ENCODE measurements at regions not wholly inside any gene's neighbourhood (a gene's known extent, or its start where the extent isn't known, plus 50 kb on each side); places are given as distances from the start of the nearest gene placed in this dataset.

DNA sequence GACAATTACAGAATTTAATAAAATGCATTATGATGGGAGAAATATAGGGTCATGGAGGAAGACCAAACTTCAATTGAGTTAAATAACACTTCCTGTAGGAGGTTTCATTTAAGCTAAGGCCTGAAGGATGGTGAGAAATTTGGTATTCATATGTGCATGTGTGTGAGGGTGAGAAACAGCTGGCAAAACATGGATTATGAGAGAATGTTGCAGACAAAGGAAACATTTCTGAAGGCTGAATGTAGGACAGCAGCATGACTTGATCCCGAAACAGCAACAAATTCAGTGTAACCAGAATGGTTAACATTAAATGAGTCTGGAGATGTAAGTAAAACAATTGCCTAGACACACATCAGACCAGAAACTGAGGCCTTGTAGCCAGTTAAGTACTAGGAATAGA, 630.8 kb downstream of the NR4A2 start:
- Histone ChIP-seq H4K20me1 (replicated peaks; ENCODE audit: control insufficient read depth, extremely low read depth, insufficient read depth, low read length) (no peaks in the 10 kb centered on the region), H3K79me2 (ENCODE audit: control insufficient read depth, insufficient read depth, low read length) (no peaks in the 10 kb centered on the region), H3K4me3 (replicated peaks in 1 of 3; ENCODE audit: insufficient read depth in 1 of 3, low read depth in 1 of 3, low read length in 3 of 3) (no peak overlapping the region), H3K9ac (replicated peaks; ENCODE audit: extremely low read depth, insufficient read depth, low read length) (no peak overlapping the region), H3K27ac (ENCODE audit: insufficient read depth, low read depth, low read length) (no peak overlapping the region), H3K9me3 (replicated peaks; ENCODE audit: control insufficient read depth, insufficient read depth, low read length) (no peaks in the 10 kb centered on the region), H3K4me2 (ENCODE audit: insufficient read depth, low read length) (no peak overlapping the region), H3K36me3 (ENCODE audit: control insufficient read depth in 2 of 2, extremely low read depth in 1 of 2, insufficient read depth in 2 of 2, low read length in 2 of 2) (no peaks in the 10 kb centered on the region), H3K4me1 (ENCODE audit: control insufficient read depth, extremely low read depth, insufficient read depth, low read length) (peaks cover 3% of the 10 kb centered on the region), H3K9me1 (replicated peaks; ENCODE audit: control insufficient read depth, extremely low read depth, insufficient read depth, low read length) (no peaks in the 10 kb centered on the region), H2AFZ (ENCODE audit: low read depth, low read length) (no peak overlapping the region), H3K27me3 (ENCODE audit: control insufficient read depth in 2 of 2, insufficient read depth in 2 of 2, low read length in 2 of 2) (no peaks in the 10 kb centered on the region)
- intact Hi-C loops (cut with micrococcal nuclease) (no loop called here), dilution Hi-C loops (cut with MboI; ENCODE audit: extremely low pct_ligation_motif_present, low sequenced_read_pairs) (no loop called here)
- FAIRE-seq: no peak
- no TSS peak for BruUV-seq (replicated peaks)
- CTCF ChIA-PET: no interaction called here
- POLR2A ChIA-PET: no interaction called here
- DNase-seq (ENCODE audit: low read depth, low spot score): no peak
- TF ChIP-seq POLR2AphosphoS5 (IDR thresholded peaks at IDR 0.05; ENCODE audit: insufficient read depth, low read depth, low read length) (no peak), POLR2A (IDR thresholded peaks at IDR 0.05; ENCODE audit: low read depth, low read length) (no peak), FOS (IDR thresholded peaks at IDR 0.05; ENCODE audit: borderline replicate concordance, insufficient read depth, low read length) (no peak), EZH2 (IDR thresholded peaks at IDR 0.05; ENCODE audit: borderline replicate concordance, low read depth, low read length, severe bottlenecking) (no peak), MYC (IDR thresholded peaks at IDR 0.05; ENCODE audit: low read depth, low read length) (no peak), JUN (IDR thresholded peaks at IDR 0.05; ENCODE audit: borderline replicate concordance, insufficient read depth, insufficient read length, low read depth) (no peak), GATA2 (IDR thresholded peaks at IDR 0.05; ENCODE audit: insufficient read depth, insufficient read length, low read depth, low read length) (no peak)
- TF ChIP-seq, protein P1, sequence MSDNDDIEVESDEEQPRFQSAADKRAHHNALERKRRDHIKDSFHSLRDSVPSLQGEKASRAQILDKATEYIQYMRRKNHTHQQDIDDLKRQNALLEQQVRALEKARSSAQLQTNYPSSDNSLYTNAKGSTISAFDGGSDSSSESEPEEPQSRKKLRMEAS (IDR thresholded peaks at IDR 0.05; ENCODE audit: insufficient read depth, insufficient read length): no peak
- TF ChIP-seq, protein P2, sequence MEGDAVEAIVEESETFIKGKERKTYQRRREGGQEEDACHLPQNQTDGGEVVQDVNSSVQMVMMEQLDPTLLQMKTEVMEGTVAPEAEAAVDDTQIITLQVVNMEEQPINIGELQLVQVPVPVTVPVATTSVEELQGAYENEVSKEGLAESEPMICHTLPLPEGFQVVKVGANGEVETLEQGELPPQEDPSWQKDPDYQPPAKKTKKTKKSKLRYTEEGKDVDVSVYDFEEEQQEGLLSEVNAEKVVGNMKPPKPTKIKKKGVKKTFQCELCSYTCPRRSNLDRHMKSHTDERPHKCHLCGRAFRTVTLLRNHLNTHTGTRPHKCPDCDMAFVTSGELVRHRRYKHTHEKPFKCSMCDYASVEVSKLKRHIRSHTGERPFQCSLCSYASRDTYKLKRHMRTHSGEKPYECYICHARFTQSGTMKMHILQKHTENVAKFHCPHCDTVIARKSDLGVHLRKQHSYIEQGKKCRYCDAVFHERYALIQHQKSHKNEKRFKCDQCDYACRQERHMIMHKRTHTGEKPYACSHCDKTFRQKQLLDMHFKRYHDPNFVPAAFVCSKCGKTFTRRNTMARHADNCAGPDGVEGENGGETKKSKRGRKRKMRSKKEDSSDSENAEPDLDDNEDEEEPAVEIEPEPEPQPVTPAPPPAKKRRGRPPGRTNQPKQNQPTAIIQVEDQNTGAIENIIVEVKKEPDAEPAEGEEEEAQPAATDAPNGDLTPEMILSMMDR (IDR thresholded peaks at IDR 0.05; ENCODE audit: extremely low read depth in 1 of 2, insufficient read depth in 1 of 2, low read depth in 1 of 2, low read length in 2 of 2): no peak
